Nephron progenitor cell (in vitro differentiated cells): ENCODE measurements at regions not wholly inside any gene's neighbourhood (a gene's known extent, or its start where the extent isn't known, plus 50 kb on each side); places are given as distances from the start of the nearest gene placed in this dataset.
"Not testable (repeated sequence)": the region's sequence is repeated elsewhere in the genome, so short reads cannot be mapped to it uniquely, and the experiment has no call there.

Experiments
- DNase-seq: peaks from one replicate; pipeline ENCODE4 v3.0.0; 2021
- H3K27ac Mint-ChIP-seq: 2 replicates; pipeline ENCODE4 v1.8.0; 2021; ENCODE audit warnings: mild to moderate bottlenecking, moderate library complexity, mixed read lengths
- H3K27me3 Mint-ChIP-seq: 2 replicates; pipeline ENCODE4 v1.8.0; 2021; ENCODE audit warnings: mild to moderate bottlenecking, low read depth, mixed read lengths; ENCODE audit not compliant: poor library complexity
- H3K36me3 Mint-ChIP-seq: 2 replicates; pipeline ENCODE4 v1.8.0; 2021; ENCODE audit warnings: low read depth, mixed read lengths
- H3K4me1 Mint-ChIP-seq: 2 replicates; pipeline ENCODE4 v1.8.0; 2021; ENCODE audit warnings: mixed read lengths
- H3K4me3 Mint-ChIP-seq: 2 replicates; pipeline ENCODE4 v1.8.0; 2021; ENCODE audit warnings: mild to moderate bottlenecking, moderate library complexity, mixed read lengths
- H3K9me3 Mint-ChIP-seq: 2 replicates; pipeline ENCODE4 v1.8.0; 2021; ENCODE audit warnings: mild to moderate bottlenecking, moderate library complexity, mixed read lengths
- CTCF ChIP-seq: fragments of 200-600 bp; sonication (generic); IDR thresholded peaks from 2 replicates; pipeline ENCODE4 v1.5.0; 2021; ENCODE audit warnings: antibody characterized with exemption

- not testable (repeated sequence) for H3K27me3 Mint-ChIP-seq, H3K4me1 Mint-ChIP-seq, H3K36me3 Mint-ChIP-seq, DNase-seq, H3K27ac Mint-ChIP-seq, H3K4me3 Mint-ChIP-seq
- peaks cover 89% of the 10 kb centered on the region for H3K9me3 Mint-ChIP-seq
These were observed 347.4 kb downstream of the MAGEE1 start for GRCh38 chrX:76774912-76775311.

- Mint-ChIP-seq H3K4me3 (no peak overlapping the region), H3K4me1 (no peaks in the 10 kb centered on the region), H3K27me3 (no peaks in the 10 kb centered on the region), H3K27ac (no peak overlapping the region), H3K36me3 (no peaks in the 10 kb centered on the region), H3K9me3 (peaks cover 81% of the 10 kb centered on the region)
- TF ChIP-seq CTCF: no peak
- no peak for DNase-seq
These were observed 368.8 kb downstream of the MAGEE1 start for GRCh38 chrX:76796311-76796710.

- Mint-ChIP-seq H3K9me3 (peaks cover 72% of the 10 kb centered on the region), H3K27ac (no peak overlapping the region), H3K4me3 (no peak overlapping the region), H3K4me1 (no peaks in the 10 kb centered on the region), H3K36me3 (no peaks in the 10 kb centered on the region), H3K27me3 (no peaks in the 10 kb centered on the region)
- no peak for TF ChIP-seq CTCF
- no peak for DNase-seq
These were observed 375.2 kb downstream of the MAGEE1 start for GRCh38 chrX:76802708-76803107.

- Mint-ChIP-seq H3K27ac (no peak overlapping the region), H3K9me3 (peaks cover 33% of the 10 kb centered on the region), H3K27me3 (no peaks in the 10 kb centered on the region), H3K4me3 (no peak overlapping the region), H3K36me3 (no peaks in the 10 kb centered on the region), H3K4me1 (no peaks in the 10 kb centered on the region)
- no peak for TF ChIP-seq CTCF
- DNase-seq: no peak
These were observed 388.2 kb downstream of the MAGEE1 start for GRCh38 chrX:76815754-76816153.

DNA sequence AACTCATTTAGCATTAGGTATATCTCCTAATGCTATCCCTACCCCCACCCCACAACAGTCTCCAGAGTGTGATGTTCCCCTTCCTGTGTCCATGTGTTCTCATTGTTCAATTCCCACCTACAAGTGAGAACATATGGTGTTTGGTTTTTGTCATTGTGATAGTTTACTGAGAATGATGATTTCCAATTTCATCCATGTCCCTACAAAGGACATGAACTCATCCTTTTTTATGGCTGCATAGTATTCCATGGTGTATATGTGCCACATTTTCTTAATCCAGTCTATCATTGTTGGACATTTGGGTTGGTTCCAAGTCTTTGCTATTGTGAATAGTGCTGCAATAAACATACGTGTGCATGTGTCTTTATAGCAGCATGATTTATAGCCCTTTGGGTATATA is 389.8 kb downstream of the MAGEE1 start:
- DNase-seq, H3K4me3 Mint-ChIP-seq, H3K36me3 Mint-ChIP-seq, H3K27ac Mint-ChIP-seq, H3K4me1 Mint-ChIP-seq, H3K27me3 Mint-ChIP-seq: not testable (repeated sequence)
- H3K9me3 Mint-ChIP-seq: peaks cover 40% of the 10 kb centered on the region

DNA sequence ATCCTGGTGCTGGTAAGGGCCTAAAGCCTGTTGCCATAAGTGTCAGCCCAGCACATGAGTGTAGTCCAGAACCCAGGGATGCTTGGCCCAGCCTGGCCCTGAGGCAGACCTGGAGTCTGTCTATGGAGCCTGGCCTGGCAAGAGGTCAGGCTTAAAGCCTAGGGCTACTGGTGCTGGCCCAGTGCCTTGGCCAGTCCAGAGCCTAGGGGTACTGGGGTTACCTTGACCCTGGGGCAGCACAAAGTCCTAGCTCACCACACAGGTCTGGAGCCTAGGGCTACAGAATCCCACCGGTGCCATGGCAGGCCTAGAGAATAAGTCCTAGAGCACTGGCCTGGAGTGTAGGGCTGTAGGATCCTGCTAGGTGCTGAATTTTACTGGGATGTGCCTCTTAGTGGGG is 393.8 kb downstream of the MAGEE1 start:
- H3K4me1 Mint-ChIP-seq: no peaks in the 10 kb centered on the region
- no peak overlapping the region for H3K4me3 Mint-ChIP-seq
- H3K27me3 Mint-ChIP-seq: no peaks in the 10 kb centered on the region
- peaks cover 56% of the 10 kb centered on the region for H3K9me3 Mint-ChIP-seq
- DNase-seq: no peak
- H3K27ac Mint-ChIP-seq: no peak overlapping the region
- no peaks in the 10 kb centered on the region for H3K36me3 Mint-ChIP-seq
- no peak for TF ChIP-seq CTCF

GRCh38 chrX:76827672-76828071 is 400.2 kb downstream of the MAGEE1 start:
- TF ChIP-seq CTCF: no peak
- no peak overlapping the region for H3K4me3 Mint-ChIP-seq
- DNase-seq: no peak
- peaks cover 61% of the 10 kb centered on the region for H3K9me3 Mint-ChIP-seq
- no peaks in the 10 kb centered on the region for H3K27me3 Mint-ChIP-seq
- H3K4me1 Mint-ChIP-seq: no peaks in the 10 kb centered on the region
- no peak overlapping the region for H3K27ac Mint-ChIP-seq
- no peaks in the 10 kb centered on the region for H3K36me3 Mint-ChIP-seq

DNA sequence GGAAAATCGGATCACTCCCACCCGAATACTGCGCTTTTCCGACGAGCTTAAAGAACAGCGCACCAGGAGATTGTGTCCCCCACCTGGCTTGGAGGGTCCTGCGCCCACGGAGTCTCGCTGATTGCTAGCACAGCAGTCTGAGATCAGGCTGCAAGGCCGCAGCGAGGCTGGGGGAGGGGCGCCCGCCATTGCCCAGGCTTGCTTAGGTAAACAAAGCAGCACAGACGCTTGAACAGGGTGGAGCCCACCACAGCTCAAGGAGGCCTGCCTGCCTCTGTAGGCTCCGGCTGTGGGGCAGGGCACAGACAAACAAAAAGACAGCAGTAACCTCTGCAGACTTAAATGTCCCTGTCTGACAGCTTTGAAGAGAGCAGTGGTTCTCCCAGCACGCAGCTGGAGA is 413.4 kb downstream of the MAGEE1 start:
- DNase-seq, H3K36me3 Mint-ChIP-seq, H3K27me3 Mint-ChIP-seq, H3K4me1 Mint-ChIP-seq, H3K27ac Mint-ChIP-seq, H3K4me3 Mint-ChIP-seq: not testable (repeated sequence)
- peaks cover 91% of the 10 kb centered on the region for H3K9me3 Mint-ChIP-seq
